ENCODE measurements at regions not wholly inside any gene's neighbourhood (a gene's known extent, or its start where the extent isn't known, plus 50 kb on each side); places are given as distances from the start of the nearest gene placed in this dataset.

- Mint-ChIP-seq H3K4me1 (no peaks in the 10 kb centered on the region), H3K27me3 (peaks cover 7 to 15% (median 12%) of the 10 kb centered on the region in 5 donors), H3K9me3 (peaks cover 0 to 4% (median 0%) of the 10 kb centered on the region in 11 donors), H3K4me3 (no peak overlapping the region), H3K36me3 (no peaks in the 10 kb centered on the region), H3K27ac (no peak overlapping the region)
- Histone ChIP-seq H3K27ac (ENCODE audit: low read depth, low read length) (no peak overlapping the region), H3K4me1 (ENCODE audit: control insufficient read depth in 2 of 2, insufficient read depth in 2 of 2, low read length in 2 of 2) (no peaks in the 10 kb centered on the region), H3K4me3 (ENCODE audit: low read length) (no peak overlapping the region), H3K27me3 (ENCODE audit: control insufficient read depth in 2 of 2, insufficient read depth in 2 of 2, low read length in 2 of 2) (peaks cover 0 to 4% of the 10 kb centered on the region in 2 donors), H3K36me3 (ENCODE audit: control insufficient read depth in 2 of 3, insufficient read depth in 3 of 3, low read length in 3 of 3) (no peaks in the 10 kb centered on the region), H3K9me3 (ENCODE audit: control insufficient read depth in 2 of 3, low read length in 3 of 3) (no peaks in the 10 kb centered on the region)
- ATAC-seq (no peak), DNase-seq (no peak)
- POLR2A ChIA-PET: no interaction called here
- intact Hi-C loops (cut with micrococcal nuclease): no loop called here
- CTCF ChIA-PET: no interaction called here
Measured at GRCh38 chr2:180657054-180657453, 323.4 kb upstream of the UBE2E3 start.

DNA sequence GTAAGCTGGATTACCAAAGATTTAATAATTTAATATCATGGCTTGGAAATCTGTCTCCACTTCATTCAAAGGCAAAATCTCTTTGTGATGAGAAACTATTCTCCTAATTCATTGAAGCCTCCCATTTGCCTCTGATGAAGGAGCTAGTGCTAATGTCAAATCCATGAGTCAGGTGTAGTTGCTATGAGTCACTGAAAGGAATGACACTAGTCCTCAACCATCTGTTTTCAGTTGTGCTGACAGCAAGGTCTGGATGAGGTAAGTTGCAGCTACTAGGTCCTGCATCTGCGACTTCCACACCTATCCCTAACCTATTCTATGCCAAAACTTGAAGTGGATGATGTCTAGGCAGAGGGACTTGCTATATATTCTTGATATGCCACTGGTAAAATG, 324.0 kb upstream of the UBE2E3 start:
- Mint-ChIP-seq H3K27me3 (peaks cover 7 to 20% (median 13%) of the 10 kb centered on the region in 5 donors), H3K27ac (no peak overlapping the region), H3K4me1 (no peaks in the 10 kb centered on the region), H3K4me3 (no peak overlapping the region), H3K9me3 (peaks cover 0 to 4% (median 0%) of the 10 kb centered on the region in 11 donors), H3K36me3 (no peaks in the 10 kb centered on the region)
- CTCF ChIA-PET: interaction anchor here (0.6 kb wide), 1 partner anchor 1855 kb away, joined by 3 read pairs; no protein-coding TSS in a partner anchor
- POLR2A ChIA-PET: no interaction called here
- H3K4me3 ChIP-seq (ENCODE audit: low read length): no peak overlapping the region
- intact Hi-C loops (cut with micrococcal nuclease): no loop called here
- H3K9me3 ChIP-seq (ENCODE audit: control insufficient read depth in 2 of 3, low read length in 3 of 3): no peaks in the 10 kb centered on the region
- DNase-seq: no peak
- ATAC-seq: no peak
- H3K36me3 ChIP-seq (ENCODE audit: control insufficient read depth in 2 of 3, insufficient read depth in 3 of 3, low read length in 3 of 3): no peaks in the 10 kb centered on the region
- no peaks in the 10 kb centered on the region for H3K4me1 ChIP-seq (ENCODE audit: control insufficient read depth in 2 of 2, insufficient read depth in 2 of 2, low read length in 2 of 2)
- H3K27me3 ChIP-seq (ENCODE audit: control insufficient read depth in 2 of 2, insufficient read depth in 2 of 2, low read length in 2 of 2): peaks cover 0 to 4% of the 10 kb centered on the region in 2 donors
- no peak overlapping the region for H3K27ac ChIP-seq (ENCODE audit: low read depth, low read length)

DNA sequence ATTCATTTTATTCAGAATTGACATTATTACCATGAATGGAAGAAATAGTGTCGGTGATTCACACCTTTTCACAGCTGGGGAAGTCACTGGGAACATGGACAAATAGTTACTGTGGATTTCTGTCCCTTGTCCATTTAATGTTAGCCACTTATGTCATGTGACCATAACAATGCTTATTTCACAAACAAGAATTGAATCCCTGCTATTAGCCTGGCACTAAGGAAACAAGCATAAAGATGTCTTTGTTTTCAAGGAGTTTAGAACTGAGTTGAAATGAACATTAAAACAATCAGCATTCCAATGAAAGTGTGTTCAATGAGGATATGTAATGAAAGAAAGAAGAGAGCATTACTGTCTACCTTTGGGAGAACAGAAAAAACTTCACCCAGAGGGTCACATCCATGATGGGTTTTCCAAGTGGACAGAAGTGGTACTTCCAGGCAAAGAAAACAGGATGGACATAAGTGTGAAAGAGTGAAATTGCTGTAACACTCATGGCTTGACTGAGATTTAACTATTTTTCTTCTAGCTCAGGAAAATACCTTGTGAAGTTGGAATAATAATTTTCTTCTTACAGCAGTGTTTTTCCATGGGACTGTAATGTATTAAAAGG, 324.5 kb upstream of the UBE2E3 start:
- Histone ChIP-seq H3K4me1 (ENCODE audit: control insufficient read depth in 2 of 2, insufficient read depth in 2 of 2, low read length in 2 of 2) (no peaks in the 10 kb centered on the region), H3K36me3 (ENCODE audit: control insufficient read depth in 2 of 3, insufficient read depth in 3 of 3, low read length in 3 of 3) (no peaks in the 10 kb centered on the region), H3K27me3 (ENCODE audit: control insufficient read depth in 2 of 2, insufficient read depth in 2 of 2, low read length in 2 of 2) (peaks cover 0 to 4% of the 10 kb centered on the region in 2 donors), H3K27ac (ENCODE audit: low read depth, low read length) (no peak overlapping the region), H3K9me3 (ENCODE audit: control insufficient read depth in 2 of 3, low read length in 3 of 3) (no peaks in the 10 kb centered on the region), H3K4me3 (ENCODE audit: low read length) (no peak overlapping the region)
- ATAC-seq (no peak), DNase-seq (no peak)
- no peaks in the 10 kb centered on the region for H3K4me1 Mint-ChIP-seq
- peaks cover 0 to 4% (median 0%) of the 10 kb centered on the region in 11 donors for H3K9me3 Mint-ChIP-seq
- intact Hi-C loops (cut with micrococcal nuclease): no loop called here
- H3K27ac Mint-ChIP-seq: no peak overlapping the region
- ChIA-PET CTCF (interaction anchor here (0.6 kb wide), 1 partner anchor 1856 kb away, joined by 3 read pairs; no protein-coding TSS in a partner anchor), POLR2A (interaction anchor here (0.7 kb wide), 1 partner anchor 667 kb away, joined by 3 read pairs; no protein-coding TSS in a partner anchor)
- no peaks in the 10 kb centered on the region for H3K36me3 Mint-ChIP-seq
- H3K27me3 Mint-ChIP-seq: peaks cover 7 to 20% (median 13%) of the 10 kb centered on the region in 5 donors
- H3K4me3 Mint-ChIP-seq: no peak overlapping the region

DNA sequence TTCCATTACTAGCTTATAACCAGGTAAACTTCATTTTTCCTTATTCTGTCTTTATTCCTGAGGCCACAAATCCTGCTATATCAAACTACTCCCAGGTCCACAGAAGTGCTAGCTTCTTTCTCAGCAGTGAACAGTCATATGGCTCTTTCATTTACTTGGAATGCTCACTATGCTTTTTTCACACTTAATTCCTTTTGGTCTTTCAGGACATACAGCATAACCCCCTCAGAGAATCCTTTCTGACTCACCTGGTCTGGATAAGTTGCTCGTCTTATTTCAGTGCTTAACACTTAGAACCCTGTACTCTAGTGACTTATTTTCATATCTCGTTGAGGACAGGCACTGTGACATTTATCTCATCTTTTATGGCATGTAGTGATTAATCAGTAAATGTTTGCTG, 325.0 kb upstream of the UBE2E3 start:
- H3K27me3 Mint-ChIP-seq: peaks cover 5 to 21% (median 10%) of the 10 kb centered on the region in 5 donors
- no peak overlapping the region for H3K4me3 Mint-ChIP-seq
- Histone ChIP-seq H3K27ac (ENCODE audit: low read depth, low read length) (no peak overlapping the region), H3K4me3 (ENCODE audit: low read length) (no peak overlapping the region), H3K9me3 (ENCODE audit: control insufficient read depth in 2 of 3, low read length in 3 of 3) (no peaks in the 10 kb centered on the region), H3K27me3 (ENCODE audit: control insufficient read depth in 2 of 2, insufficient read depth in 2 of 2, low read length in 2 of 2) (peaks cover 0 to 4% of the 10 kb centered on the region in 2 donors), H3K36me3 (ENCODE audit: control insufficient read depth in 2 of 3, insufficient read depth in 3 of 3, low read length in 3 of 3) (no peaks in the 10 kb centered on the region), H3K4me1 (ENCODE audit: control insufficient read depth in 2 of 2, insufficient read depth in 2 of 2, low read length in 2 of 2) (no peaks in the 10 kb centered on the region)
- CTCF ChIA-PET: no interaction called here
- POLR2A ChIA-PET: interaction anchor here (0.7 kb wide), 1 partner anchor 666 kb away, joined by 3 read pairs; no protein-coding TSS in a partner anchor
- peaks cover 0 to 4% (median 0%) of the 10 kb centered on the region in 11 donors for H3K9me3 Mint-ChIP-seq
- intact Hi-C loops (cut with micrococcal nuclease): no loop called here
- H3K4me1 Mint-ChIP-seq: no peaks in the 10 kb centered on the region
- DNase-seq (no peak), ATAC-seq (no peak)
- no peaks in the 10 kb centered on the region for H3K36me3 Mint-ChIP-seq
- H3K27ac Mint-ChIP-seq: no peak overlapping the region

DNA sequence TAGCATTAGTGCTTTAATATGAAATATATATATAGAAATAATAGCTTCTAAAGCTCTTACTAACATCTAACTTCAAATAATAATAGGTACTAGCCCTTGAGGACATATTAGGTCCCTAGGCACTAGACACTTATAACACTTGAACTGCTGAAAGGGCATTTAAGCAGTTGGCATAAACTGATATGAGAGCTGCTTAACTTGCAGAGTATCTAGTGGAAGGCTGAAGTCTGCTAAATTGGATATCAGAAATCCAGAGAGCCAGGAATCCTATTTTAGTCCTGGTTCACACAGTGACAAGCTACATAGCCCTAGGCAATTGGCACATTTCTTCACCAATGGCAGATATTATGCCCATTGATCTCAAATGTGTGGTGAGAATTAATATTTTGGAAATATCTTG, 326.9 kb upstream of the UBE2E3 start:
- no peaks in the 10 kb centered on the region for H3K36me3 ChIP-seq (ENCODE audit: control insufficient read depth in 2 of 3, insufficient read depth in 3 of 3, low read length in 3 of 3)
- DNase-seq (no peak), ATAC-seq (no peak)
- peaks cover 0 to 4% (median 0%) of the 10 kb centered on the region in 11 donors for H3K9me3 Mint-ChIP-seq
- no peaks in the 10 kb centered on the region for H3K4me1 Mint-ChIP-seq
- H3K4me3 ChIP-seq (ENCODE audit: low read length): no peak overlapping the region
- H3K27ac ChIP-seq (ENCODE audit: low read depth, low read length): no peak overlapping the region
- ChIA-PET CTCF (no interaction called here), POLR2A (no interaction called here)
- H3K36me3 Mint-ChIP-seq: no peaks in the 10 kb centered on the region
- peaks cover 0 to 4% of the 10 kb centered on the region in 2 donors for H3K27me3 ChIP-seq (ENCODE audit: control insufficient read depth in 2 of 2, insufficient read depth in 2 of 2, low read length in 2 of 2)
- H3K9me3 ChIP-seq (ENCODE audit: control insufficient read depth in 2 of 3, low read length in 3 of 3): no peaks in the 10 kb centered on the region
- peaks cover 0 to 31% (median 8%) of the 10 kb centered on the region in 5 donors for H3K27me3 Mint-ChIP-seq
- H3K27ac Mint-ChIP-seq: no peak overlapping the region
- H3K4me1 ChIP-seq (ENCODE audit: control insufficient read depth in 2 of 2, insufficient read depth in 2 of 2, low read length in 2 of 2): no peaks in the 10 kb centered on the region
- H3K4me3 Mint-ChIP-seq: no peak overlapping the region
- intact Hi-C loops (cut with micrococcal nuclease): no loop called here

DNA sequence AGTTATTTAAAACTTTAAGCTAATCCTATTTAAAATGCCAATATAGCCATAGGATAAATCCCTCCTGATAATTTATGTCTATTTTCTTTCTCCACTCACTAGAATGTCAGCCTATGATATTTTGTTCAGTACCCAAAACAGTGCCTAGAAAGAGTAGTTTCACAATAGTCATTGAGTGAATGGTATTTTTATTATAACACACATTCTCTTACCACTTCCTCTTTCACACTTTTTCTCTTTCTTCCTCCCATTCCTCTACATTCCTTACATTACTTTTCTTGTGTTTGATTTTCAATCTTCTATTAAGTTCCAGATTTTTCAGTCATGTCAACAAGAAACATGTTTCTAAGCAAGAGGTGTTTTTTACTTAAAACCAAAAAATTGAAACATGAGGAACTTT, 327.6 kb upstream of the UBE2E3 start:
- peaks cover 0 to 4% of the 10 kb centered on the region in 2 donors for H3K27me3 ChIP-seq (ENCODE audit: control insufficient read depth in 2 of 2, insufficient read depth in 2 of 2, low read length in 2 of 2)
- H3K4me1 ChIP-seq (ENCODE audit: control insufficient read depth in 2 of 2, insufficient read depth in 2 of 2, low read length in 2 of 2): no peaks in the 10 kb centered on the region
- no peaks in the 10 kb centered on the region for H3K36me3 Mint-ChIP-seq
- H3K27me3 Mint-ChIP-seq: peaks cover 0 to 31% (median 8%) of the 10 kb centered on the region in 5 donors
- ATAC-seq: no peak
- H3K9me3 Mint-ChIP-seq: peaks cover 0 to 4% (median 0%) of the 10 kb centered on the region in 11 donors
- no peak overlapping the region for H3K27ac Mint-ChIP-seq
- intact Hi-C loops (cut with micrococcal nuclease): no loop called here
- DNase-seq: no peak
- H3K4me1 Mint-ChIP-seq: no peaks in the 10 kb centered on the region
- H3K27ac ChIP-seq (ENCODE audit: low read depth, low read length): no peak overlapping the region
- H3K4me3 Mint-ChIP-seq: no peak overlapping the region
- H3K4me3 ChIP-seq (ENCODE audit: low read length): no peak overlapping the region
- ChIA-PET POLR2A (no interaction called here), CTCF (no interaction called here)
- H3K36me3 ChIP-seq (ENCODE audit: control insufficient read depth in 2 of 3, insufficient read depth in 3 of 3, low read length in 3 of 3): no peaks in the 10 kb centered on the region
- no peaks in the 10 kb centered on the region for H3K9me3 ChIP-seq (ENCODE audit: control insufficient read depth in 2 of 3, low read length in 3 of 3)

- peaks cover 0 to 2% (median 0%) of the 10 kb centered on the region in 11 donors for H3K9me3 Mint-ChIP-seq
- H3K27me3 Mint-ChIP-seq: peaks cover 0 to 31% (median 9%) of the 10 kb centered on the region in 5 donors
- ChIA-PET CTCF (interaction anchor here (0.5 kb wide), 1 partner anchor 262 kb away, joined by 3 read pairs; no protein-coding TSS in a partner anchor), POLR2A (no interaction called here)
- Histone ChIP-seq H3K4me3 (ENCODE audit: low read length) (no peak overlapping the region), H3K36me3 (ENCODE audit: control insufficient read depth in 2 of 3, insufficient read depth in 3 of 3, low read length in 3 of 3) (no peaks in the 10 kb centered on the region), H3K27me3 (ENCODE audit: control insufficient read depth in 2 of 2, insufficient read depth in 2 of 2, low read length in 2 of 2) (peaks cover 0 to 4% of the 10 kb centered on the region in 2 donors), H3K4me1 (ENCODE audit: control insufficient read depth in 2 of 2, insufficient read depth in 2 of 2, low read length in 2 of 2) (no peaks in the 10 kb centered on the region), H3K27ac (ENCODE audit: low read depth, low read length) (no peak overlapping the region), H3K9me3 (ENCODE audit: control insufficient read depth in 2 of 3, low read length in 3 of 3) (no peaks in the 10 kb centered on the region)
- no peaks in the 10 kb centered on the region for H3K4me1 Mint-ChIP-seq
- intact Hi-C loops (cut with micrococcal nuclease): no loop called here
- H3K27ac Mint-ChIP-seq: no peak overlapping the region
- DNase-seq: no peak
- H3K36me3 Mint-ChIP-seq: no peaks in the 10 kb centered on the region
- no peak for ATAC-seq
- H3K4me3 Mint-ChIP-seq: no peak overlapping the region
Measured at GRCh38 chr2:180651596-180651995, 328.8 kb upstream of the UBE2E3 start.

Data from naive thymus-derived CD4-positive, alpha-beta T cell (primary cell).